GM12892 (cell line): ENCODE measurements at regions not wholly inside any gene's neighbourhood (a gene's known extent, or its start where the extent isn't known, plus 50 kb on each side); places are given as distances from the start of the nearest gene placed in this dataset.

ENCODE experiments used
- POLR2A ChIP-seq: IDR thresholded peaks from 2 replicates; pipeline ENCODE4 v1.6.1; 2011; ENCODE audit warnings: low read depth, low read length, control low read depth
- POLR2AphosphoS5 ChIP-seq: IDR thresholded peaks from 2 replicates; pipeline ENCODE4 v1.6.1; 2011; ENCODE audit warnings: low read depth, low read length, control low read depth
- TAF1 ChIP-seq: IDR thresholded peaks from 2 replicates; pipeline ENCODE4 v1.6.1; 2011; ENCODE audit warnings: low read depth, mild to moderate bottlenecking, control low read depth, low read length, borderline replicate concordance

GRCh38 chr12:61902403-61902802, 357.8 kb upstream of the USP15 start:
- TF ChIP-seq POLR2AphosphoS5 (no peak), TAF1 (no peak), POLR2A (no peak)
